Left ventricle myocardium inferior (tissue), 1 donor: ENCODE measurements at regions not wholly inside any gene's neighbourhood (a gene's known extent, or its start where the extent isn't known, plus 50 kb on each side); places are given as distances from the start of the nearest gene placed in this dataset.

Experiments
- DNase-seq: peaks from one replicate; pipeline ENCODE4 v3.0.0-alpha.2; 2020
- H3K27ac ChIP-seq: fragments of 200-600 bp; replicated peaks from 2 replicates; pipeline ENCODE4 v1.8.0; 2021
- H3K27me3 ChIP-seq: fragments of 200-600 bp; 2 replicates; pipeline ENCODE4 v1.8.0; 2021; ENCODE audit warnings: low read depth
- H3K36me3 ChIP-seq: fragments of 200-600 bp; 2 replicates; pipeline ENCODE4 v1.8.0; 2021
- H3K4me1 ChIP-seq: fragments of 200-600 bp; 2 replicates; pipeline ENCODE4 v1.8.0; 2021
- H3K4me3 ChIP-seq: fragments of 200-600 bp; 2 replicates; pipeline ENCODE4 v1.8.0; 2021; ENCODE audit warnings: mild to moderate bottlenecking, moderate library complexity
- H3K9me3 ChIP-seq: fragments of 200-600 bp; replicated peaks from 2 replicates; pipeline ENCODE4 v1.8.0; 2021
- CTCF ChIP-seq: fragments of 200-600 bp; IDR thresholded peaks from 2 replicates; pipeline ENCODE4 v1.8.0; 2021; ENCODE audit warnings: antibody characterized with exemption, mild to moderate bottlenecking, borderline replicate concordance
- intact Hi-C: fragments of 100-400 bp; cut with micrococcal nuclease; formaldehyde crosslinking; loops from one replicate; pipeline ENCODE4 v1.11.0; 2022
- donor health status: DM: no; HTN: yes; CAD: no; lungs with severe emphysema.

- H3K4me1 ChIP-seq, result peaks cover 26% of the 10 kb centered on the region
These were observed 449.3 kb upstream of the THBS1 start for GRCh38 chr15:39131609-39132008.

GRCh38 chr15:39132070-39132469 lies 448.8 kb upstream of the THBS1 start:
- Histone ChIP-seq H3K9me3 (no peaks in the 10 kb centered on the region), H3K27me3 (no peaks in the 10 kb centered on the region), H3K4me1 (peaks cover 23% of the 10 kb centered on the region), H3K27ac (no peak overlapping the region), H3K36me3 (no peaks in the 10 kb centered on the region), H3K4me3 (no peak overlapping the region)
- TF ChIP-seq CTCF, result no peak
- DNase-seq, result no peak
- intact Hi-C loops, result no loop called here

More at GRCh38 chr15:39131609-39132008, 449.3 kb upstream of the THBS1 start:
- no peaks in the 10 kb centered on the region for H3K9me3 ChIP-seq
- no peak overlapping the region for H3K27ac ChIP-seq
- no peak for DNase-seq
- TF ChIP-seq CTCF, result no peak
- no peaks in the 10 kb centered on the region for H3K27me3 ChIP-seq
- no peak overlapping the region for H3K4me3 ChIP-seq
- intact Hi-C loops, result no loop called here
- no peaks in the 10 kb centered on the region for H3K36me3 ChIP-seq

- no peak for TF ChIP-seq CTCF
- no peaks in the 10 kb centered on the region for H3K27me3 ChIP-seq
- no peaks in the 10 kb centered on the region for H3K36me3 ChIP-seq
- peaks cover 13% of the 10 kb centered on the region for H3K4me1 ChIP-seq
- H3K4me3 ChIP-seq, result no peak overlapping the region
- no peak for DNase-seq
- no peak overlapping the region for H3K27ac ChIP-seq
- intact Hi-C loops, result no loop called here
- H3K9me3 ChIP-seq, result no peaks in the 10 kb centered on the region
These were observed 447.8 kb upstream of the THBS1 start for GRCh38 chr15:39132954-39133600.

- Histone ChIP-seq H3K27me3 (no peaks in the 10 kb centered on the region), H3K36me3 (no peaks in the 10 kb centered on the region), H3K4me1 (peaks cover 6% of the 10 kb centered on the region), H3K27ac (no peak overlapping the region), H3K9me3 (no peaks in the 10 kb centered on the region), H3K4me3 (no peak overlapping the region)
- TF ChIP-seq CTCF, result no peak
- intact Hi-C loops, result no loop called here
- DNase-seq, result no peak
These were observed 446.6 kb upstream of the THBS1 start for GRCh38 chr15:39134282-39134681.

- peaks cover 17% of the 10 kb centered on the region for H3K4me1 ChIP-seq
- no peaks in the 10 kb centered on the region for H3K27me3 ChIP-seq
- no peak for TF ChIP-seq CTCF
- no peaks in the 10 kb centered on the region for H3K9me3 ChIP-seq
- H3K27ac ChIP-seq, result no peak overlapping the region
- no peaks in the 10 kb centered on the region for H3K36me3 ChIP-seq
- intact Hi-C loops, result no loop called here
- DNase-seq, result no peak
- H3K4me3 ChIP-seq, result no peak overlapping the region
These were observed 444.9 kb upstream of the THBS1 start for GRCh38 chr15:39135989-39136388.
